GM12892 (cell line): ENCODE measurements at regions not wholly inside any gene's neighbourhood (a gene's known extent, or its start where the extent isn't known, plus 50 kb on each side); places are given as distances from the start of the nearest gene placed in this dataset.

ENCODE experiments used
- POLR2A ChIP-seq: IDR thresholded peaks from 2 replicates; pipeline ENCODE4 v1.6.1; 2011; ENCODE audit warnings: low read depth, low read length, control low read depth
- POLR2AphosphoS5 ChIP-seq: IDR thresholded peaks from 2 replicates; pipeline ENCODE4 v1.6.1; 2011; ENCODE audit warnings: low read depth, low read length, control low read depth
- TAF1 ChIP-seq: IDR thresholded peaks from 2 replicates; pipeline ENCODE4 v1.6.1; 2011; ENCODE audit warnings: low read depth, mild to moderate bottlenecking, control low read depth, low read length, borderline replicate concordance

DNA sequence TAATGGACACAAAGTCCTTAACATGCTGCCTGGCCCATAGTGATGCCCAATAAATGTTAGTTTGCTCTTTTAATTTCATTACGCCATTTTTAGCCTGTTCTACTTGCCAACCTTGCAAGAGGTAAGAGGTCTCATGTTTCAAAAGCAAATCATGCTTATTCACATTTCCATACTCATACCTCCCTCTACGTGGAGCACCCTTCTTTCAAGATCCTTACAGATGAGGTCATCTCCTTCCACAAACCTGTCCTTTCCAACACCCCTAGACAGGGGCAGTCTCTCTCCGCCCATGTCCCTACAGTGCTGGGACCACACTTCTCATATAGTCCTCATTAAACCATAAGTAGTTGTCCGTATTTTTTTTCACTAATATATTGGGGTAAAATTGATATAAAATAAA lies 271.3 kb downstream of the FGFR2 start:
- TF ChIP-seq POLR2AphosphoS5 (no peak), POLR2A (no peak), TAF1 (no peak)
